ENCODE measurements at regions not wholly inside any gene's neighbourhood (a gene's known extent, or its start where the extent isn't known, plus 50 kb on each side); places are given as distances from the start of the nearest gene placed in this dataset.

DNA sequence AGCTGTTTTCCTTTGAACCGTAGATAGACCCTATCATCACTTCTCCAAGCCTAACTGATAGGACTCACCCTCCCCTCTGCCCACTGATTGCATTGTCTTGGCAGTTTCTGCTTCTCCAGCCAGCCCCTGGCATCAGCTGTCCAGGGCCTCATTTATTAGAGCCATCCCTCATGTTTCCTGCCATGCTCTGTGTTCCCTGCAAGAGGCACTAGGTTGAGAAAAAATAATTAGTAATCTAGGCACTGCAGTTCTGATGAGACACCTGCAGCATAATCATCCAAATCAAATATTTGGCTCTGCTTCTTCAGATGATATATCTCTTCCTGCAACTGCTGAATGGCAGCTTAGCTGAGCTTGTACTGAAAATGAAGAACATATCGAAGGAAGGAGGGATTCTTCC is 303.0 kb upstream of the TLE4 start:
- DNase-seq (ENCODE audit: insufficient read length, low spot score) = no peak
- TF ChIP-seq, protein P1, sequence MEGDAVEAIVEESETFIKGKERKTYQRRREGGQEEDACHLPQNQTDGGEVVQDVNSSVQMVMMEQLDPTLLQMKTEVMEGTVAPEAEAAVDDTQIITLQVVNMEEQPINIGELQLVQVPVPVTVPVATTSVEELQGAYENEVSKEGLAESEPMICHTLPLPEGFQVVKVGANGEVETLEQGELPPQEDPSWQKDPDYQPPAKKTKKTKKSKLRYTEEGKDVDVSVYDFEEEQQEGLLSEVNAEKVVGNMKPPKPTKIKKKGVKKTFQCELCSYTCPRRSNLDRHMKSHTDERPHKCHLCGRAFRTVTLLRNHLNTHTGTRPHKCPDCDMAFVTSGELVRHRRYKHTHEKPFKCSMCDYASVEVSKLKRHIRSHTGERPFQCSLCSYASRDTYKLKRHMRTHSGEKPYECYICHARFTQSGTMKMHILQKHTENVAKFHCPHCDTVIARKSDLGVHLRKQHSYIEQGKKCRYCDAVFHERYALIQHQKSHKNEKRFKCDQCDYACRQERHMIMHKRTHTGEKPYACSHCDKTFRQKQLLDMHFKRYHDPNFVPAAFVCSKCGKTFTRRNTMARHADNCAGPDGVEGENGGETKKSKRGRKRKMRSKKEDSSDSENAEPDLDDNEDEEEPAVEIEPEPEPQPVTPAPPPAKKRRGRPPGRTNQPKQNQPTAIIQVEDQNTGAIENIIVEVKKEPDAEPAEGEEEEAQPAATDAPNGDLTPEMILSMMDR (IDR thresholded peaks at IDR 0.05; ENCODE audit: insufficient read depth, missing control alignments) = no peak
- no peak for FAIRE-seq

DNA sequence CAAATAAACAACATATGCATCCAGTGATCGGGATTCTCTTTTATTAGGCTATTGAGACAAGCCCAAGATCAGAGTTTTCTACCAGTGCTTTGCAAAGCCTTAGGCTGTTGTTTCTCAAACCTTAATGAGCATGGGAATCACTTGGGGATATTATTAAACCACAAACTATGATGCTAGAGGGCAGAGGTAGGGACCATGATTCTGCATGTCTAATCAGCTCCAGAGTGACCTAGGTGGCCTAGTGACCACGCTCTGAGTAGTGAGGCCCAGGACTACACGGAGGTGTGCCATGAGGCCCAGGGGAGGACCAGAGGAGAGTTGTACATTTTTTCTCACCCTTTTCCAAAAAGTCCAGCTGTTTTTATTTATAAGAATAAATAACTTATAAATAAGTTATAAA is 298.5 kb upstream of the TLE4 start:
- TF ChIP-seq, protein P1 (IDR thresholded peaks at IDR 0.05; ENCODE audit: insufficient read depth, missing control alignments) = no peak
- FAIRE-seq = no peak
- no peak for DNase-seq (ENCODE audit: insufficient read length, low spot score)

DNA sequence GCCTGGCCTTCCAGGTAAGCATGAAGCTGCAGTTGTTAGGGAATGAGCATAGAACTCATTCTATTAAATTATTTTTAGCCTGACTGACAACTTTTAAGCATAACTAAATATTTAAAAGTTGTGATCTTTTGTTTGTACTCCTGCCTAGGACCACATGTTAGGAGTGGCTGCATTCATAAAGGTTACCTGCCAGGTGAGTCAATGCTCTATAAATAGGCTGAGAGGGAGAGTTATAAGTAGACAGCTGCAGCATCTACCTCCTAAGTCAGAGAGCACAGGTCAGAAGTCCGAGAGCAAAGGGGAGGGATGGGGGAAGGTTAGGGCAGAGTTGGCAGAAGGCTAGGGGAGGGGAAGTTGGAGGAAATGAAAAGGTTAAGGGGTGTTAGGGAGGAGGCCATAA is 292.4 kb upstream of the TLE4 start:
- FAIRE-seq = no peak
- DNase-seq (ENCODE audit: insufficient read length, low spot score) = no peak
- TF ChIP-seq, protein P1 (IDR thresholded peaks at IDR 0.05; ENCODE audit: insufficient read depth, missing control alignments) = no peak

DNA sequence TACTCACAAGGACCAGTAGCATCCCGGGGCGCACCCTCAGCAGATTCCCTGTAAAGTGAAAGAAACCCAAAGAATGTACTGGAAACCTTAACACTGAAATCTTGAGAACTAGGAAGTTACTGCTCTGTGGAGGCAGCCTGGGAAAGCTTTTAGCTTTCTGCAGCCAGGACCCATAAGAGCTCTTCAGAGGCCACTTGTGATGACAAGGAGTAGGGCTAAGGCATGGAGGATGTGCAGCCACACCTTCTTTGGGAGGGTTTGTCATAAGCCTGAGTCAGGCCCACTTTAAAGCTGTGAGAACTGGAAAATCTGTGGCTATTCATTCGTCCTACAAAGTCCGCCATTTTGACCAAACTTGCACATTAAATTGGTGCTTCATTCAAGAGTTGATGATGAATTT is 291.1 kb upstream of the TLE4 start:
- DNase-seq (ENCODE audit: insufficient read length, low spot score) (no peak), FAIRE-seq (no peak)
- TF ChIP-seq, protein P1 (IDR thresholded peaks at IDR 0.05; ENCODE audit: insufficient read depth, missing control alignments) = no peak

DNA sequence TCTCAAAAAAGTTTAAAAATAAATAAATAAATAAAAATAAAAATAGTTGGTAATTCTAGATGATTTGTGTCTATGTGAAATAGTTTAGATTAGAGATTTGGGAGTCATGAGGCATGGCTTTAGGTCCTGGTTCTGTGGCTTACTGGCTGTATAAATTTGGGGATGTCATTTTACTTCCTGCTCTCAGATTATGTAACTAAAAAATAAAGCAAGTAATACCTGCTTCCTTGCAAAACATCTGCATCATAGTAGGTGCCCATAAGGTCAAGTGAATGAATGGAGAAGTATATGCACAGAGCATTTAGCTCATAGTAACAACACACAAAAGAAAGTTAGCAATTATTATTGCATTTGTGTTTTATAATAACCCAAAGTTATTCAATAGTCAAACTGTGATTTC is 287.7 kb upstream of the TLE4 start:
- FAIRE-seq (no peak), DNase-seq (ENCODE audit: insufficient read length, low spot score) (no peak)
- TF ChIP-seq, protein P1 (IDR thresholded peaks at IDR 0.05; ENCODE audit: insufficient read depth, missing control alignments) = no peak

DNA sequence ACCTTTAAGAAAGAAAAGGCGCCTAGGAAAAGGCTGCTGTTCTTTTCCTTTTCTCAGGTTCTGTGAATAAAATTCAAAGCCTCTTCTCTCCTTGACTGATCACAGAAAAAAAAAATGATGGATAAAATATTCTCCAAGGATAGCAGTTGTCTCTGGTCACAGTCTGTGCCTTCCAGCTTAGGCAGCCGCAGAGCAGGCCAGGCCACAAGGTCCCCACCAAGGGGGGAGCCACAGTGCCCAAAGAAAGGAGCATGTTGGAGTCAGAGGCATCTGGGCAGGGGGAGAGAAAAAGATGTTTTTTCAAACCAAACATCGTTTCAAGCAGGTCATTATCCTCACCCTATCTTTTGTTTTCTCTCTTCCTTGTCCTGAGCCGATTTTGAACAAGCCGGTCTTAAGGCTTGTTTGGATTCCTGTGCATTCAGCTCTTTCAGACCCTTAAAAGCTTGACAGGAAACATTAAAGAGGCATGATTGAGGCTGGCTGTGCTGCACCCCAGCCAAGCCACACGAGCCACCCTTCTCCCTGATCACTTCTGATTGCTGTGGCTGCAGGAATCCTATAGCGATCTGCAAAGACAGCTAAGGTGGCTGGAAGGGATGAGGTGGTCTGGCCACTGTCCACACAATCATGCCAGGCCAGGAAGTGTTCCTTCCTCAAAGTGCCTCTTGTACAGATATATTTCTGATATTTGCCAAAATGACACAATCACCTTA is 284.6 kb upstream of the TLE4 start:
- no peak for DNase-seq (ENCODE audit: insufficient read length, low spot score)
- no peak for FAIRE-seq
- TF ChIP-seq, protein P1 (IDR thresholded peaks at IDR 0.05; ENCODE audit: insufficient read depth, missing control alignments) = no peak

DNA sequence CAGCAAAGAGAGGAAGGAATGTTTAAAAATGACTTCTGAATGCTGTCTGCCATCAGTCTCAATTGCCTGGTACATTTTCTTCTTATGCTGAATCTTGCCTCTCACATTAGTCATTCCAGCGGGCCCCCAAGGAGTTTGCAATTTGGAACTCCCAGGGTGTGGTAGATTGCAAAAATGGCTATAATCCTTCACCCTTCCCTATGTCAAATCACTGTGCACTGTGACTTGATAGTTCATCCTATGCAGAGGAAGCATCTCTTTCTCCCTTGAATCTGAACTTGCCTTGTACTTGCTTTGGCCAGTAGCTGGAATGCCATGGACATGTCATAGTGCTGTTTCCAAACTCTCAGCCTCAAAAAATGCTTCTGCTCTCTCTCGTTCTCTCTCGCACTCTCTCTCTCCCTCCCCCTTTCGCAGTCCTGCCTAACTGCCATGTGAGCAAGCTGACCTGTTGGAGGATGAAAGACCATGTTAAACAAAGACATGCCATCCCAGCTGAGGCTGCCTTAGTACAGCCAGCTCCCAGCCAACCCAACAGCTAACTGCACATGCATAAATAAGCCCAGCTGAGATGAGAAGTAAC is 284.0 kb upstream of the TLE4 start:
- FAIRE-seq (no peak), DNase-seq (ENCODE audit: insufficient read length, low spot score) (no peak)
- TF ChIP-seq, protein P1 (IDR thresholded peaks at IDR 0.05; ENCODE audit: insufficient read depth, missing control alignments) = no peak

All from D721Med (cell line).